PC-3 (cell line): ENCODE measurements at regions not wholly inside any gene's neighbourhood (a gene's known extent, or its start where the extent isn't known, plus 50 kb on each side); places are given as distances from the start of the nearest gene placed in this dataset.

Experiments
- EZH2 ChIP-seq: fragments of 300-600 bp; sonication (generic); IDR thresholded peaks from one replicate; pipeline ENCODE4 v1.6.1; 2017; ENCODE audit warnings: antibody characterized with exemption, mild to moderate bottlenecking, low read length; ENCODE audit not compliant: unreplicated experiment
- TF ChIP-seq, protein P1 (sequence below): fragments of 300-600 bp; sonication (generic); conservative IDR thresholded peaks from 2 replicates; pipeline ENCODE4 v1.5.1; 2017; ENCODE audit warnings: antibody characterized with exemption, low read depth, mild to moderate bottlenecking, low read length

DNA sequence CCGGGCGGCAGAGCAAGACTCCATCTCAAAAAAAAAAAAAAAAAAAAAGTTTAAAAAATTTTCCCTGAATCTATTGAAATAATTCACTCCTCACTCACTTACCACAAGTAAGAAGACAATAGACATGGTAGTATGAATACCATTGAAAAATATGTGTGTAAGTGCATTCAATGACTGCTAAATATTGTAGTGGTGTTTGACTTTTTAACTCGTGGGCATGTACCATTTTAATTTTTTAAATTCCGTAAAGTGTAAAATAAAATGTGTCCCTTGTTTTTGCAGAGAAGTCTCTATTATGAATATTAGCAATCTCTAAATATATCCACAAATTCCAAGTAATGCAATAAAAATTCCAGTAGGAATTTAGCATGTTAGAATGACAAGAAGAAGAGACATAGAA is 134.1 kb downstream of the COPS8 start:
- TF ChIP-seq, protein P1, sequence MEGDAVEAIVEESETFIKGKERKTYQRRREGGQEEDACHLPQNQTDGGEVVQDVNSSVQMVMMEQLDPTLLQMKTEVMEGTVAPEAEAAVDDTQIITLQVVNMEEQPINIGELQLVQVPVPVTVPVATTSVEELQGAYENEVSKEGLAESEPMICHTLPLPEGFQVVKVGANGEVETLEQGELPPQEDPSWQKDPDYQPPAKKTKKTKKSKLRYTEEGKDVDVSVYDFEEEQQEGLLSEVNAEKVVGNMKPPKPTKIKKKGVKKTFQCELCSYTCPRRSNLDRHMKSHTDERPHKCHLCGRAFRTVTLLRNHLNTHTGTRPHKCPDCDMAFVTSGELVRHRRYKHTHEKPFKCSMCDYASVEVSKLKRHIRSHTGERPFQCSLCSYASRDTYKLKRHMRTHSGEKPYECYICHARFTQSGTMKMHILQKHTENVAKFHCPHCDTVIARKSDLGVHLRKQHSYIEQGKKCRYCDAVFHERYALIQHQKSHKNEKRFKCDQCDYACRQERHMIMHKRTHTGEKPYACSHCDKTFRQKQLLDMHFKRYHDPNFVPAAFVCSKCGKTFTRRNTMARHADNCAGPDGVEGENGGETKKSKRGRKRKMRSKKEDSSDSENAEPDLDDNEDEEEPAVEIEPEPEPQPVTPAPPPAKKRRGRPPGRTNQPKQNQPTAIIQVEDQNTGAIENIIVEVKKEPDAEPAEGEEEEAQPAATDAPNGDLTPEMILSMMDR = no peak
- TF ChIP-seq EZH2 = no peak
